HUES48 (cell line): ENCODE measurements at regions not wholly inside any gene's neighbourhood (a gene's known extent, or its start where the extent isn't known, plus 50 kb on each side); places are given as distances from the start of the nearest gene placed in this dataset.
"Not testable (repeated sequence)": the region's sequence is repeated elsewhere in the genome, so short reads cannot be mapped to it uniquely, and the experiment has no call there.

Source experiments
- H3K27ac ChIP-seq: one replicate; pipeline ENCODE4 v1.7.0; 2013; ENCODE audit warnings: low read depth, low read length, inconsistent platforms
- H3K27me3 ChIP-seq: 2 replicates; pipeline ENCODE4 v1.6.1; 2013; ENCODE audit warnings: mild to moderate bottlenecking, low read length; ENCODE audit not compliant: control insufficient read depth, insufficient read depth
- H3K36me3 ChIP-seq: 2 replicates; pipeline ENCODE4 v1.6.1; 2013; ENCODE audit warnings: low read length; ENCODE audit not compliant: control insufficient read depth, insufficient read depth
- H3K4me1 ChIP-seq: 2 replicates; pipeline ENCODE4 v1.6.1; 2013; ENCODE audit warnings: mild to moderate bottlenecking, low read length; ENCODE audit not compliant: control insufficient read depth, insufficient read depth
- H3K4me3 ChIP-seq: 2 replicates; pipeline ENCODE4 v1.5.1; 2013; ENCODE audit warnings: mild to moderate bottlenecking, low read depth, low read length
- H3K9ac ChIP-seq: 2 replicates; pipeline ENCODE4 v1.6.1; 2013; ENCODE audit warnings: mild to moderate bottlenecking, low read depth, low read length, moderate library complexity
- H3K9me3 ChIP-seq: 2 replicates; pipeline ENCODE4 v1.6.1; 2013; ENCODE audit warnings: low read length; ENCODE audit not compliant: control insufficient read depth, insufficient read depth

- Histone ChIP-seq H3K27me3 (no peaks in the 10 kb centered on the region), H3K9me3 (peaks cover 14% of the 10 kb centered on the region), H3K36me3 (no peaks in the 10 kb centered on the region), H3K4me1 (peaks cover 18% of the 10 kb centered on the region), H3K4me3 (no peak overlapping the region), H3K27ac (no peak overlapping the region), H3K9ac (no peak overlapping the region)
Measured at GRCh38 chr5:40137223-40137622, 542.5 kb upstream of the PTGER4 start.

- peaks cover 19% of the 10 kb centered on the region for H3K9me3 ChIP-seq
- H3K27me3 ChIP-seq: no peaks in the 10 kb centered on the region
- H3K36me3 ChIP-seq: no peaks in the 10 kb centered on the region
- no peak overlapping the region for H3K27ac ChIP-seq
- no peak overlapping the region for H3K9ac ChIP-seq
- H3K4me3 ChIP-seq: no peak overlapping the region
- H3K4me1 ChIP-seq: no peaks in the 10 kb centered on the region
Measured at GRCh38 chr5:40134883-40135520, 544.7 kb upstream of the PTGER4 start.

GRCh38 chr5:40124367-40124766 lies 555.3 kb upstream of the PTGER4 start:
- Histone ChIP-seq H3K4me1 (no peaks in the 10 kb centered on the region), H3K27me3 (no peaks in the 10 kb centered on the region), H3K4me3 (no peak overlapping the region), H3K27ac (no peak overlapping the region), H3K9me3 (peaks cover 53% of the 10 kb centered on the region), H3K9ac (no peak overlapping the region), H3K36me3 (no peaks in the 10 kb centered on the region)

GRCh38 chr5:40121236-40121635 lies 558.5 kb upstream of the PTGER4 start:
- Histone ChIP-seq H3K4me1 (no peaks in the 10 kb centered on the region), H3K4me3 (no peak overlapping the region), H3K9me3 (peaks cover 60% of the 10 kb centered on the region), H3K27ac (no peak overlapping the region), H3K9ac (no peak overlapping the region), H3K27me3 (no peaks in the 10 kb centered on the region), H3K36me3 (no peaks in the 10 kb centered on the region)

GRCh38 chr5:40112875-40113274 lies 566.8 kb upstream of the PTGER4 start:
- Histone ChIP-seq H3K4me3 (no peak overlapping the region), H3K27ac (no peak overlapping the region), H3K36me3 (no peaks in the 10 kb centered on the region), H3K9me3 (peaks cover 18% of the 10 kb centered on the region; the same call in 1 of the 2 replicates), H3K27me3 (no peaks in the 10 kb centered on the region), H3K4me1 (no peaks in the 10 kb centered on the region), H3K9ac (no peak overlapping the region)

- not testable (repeated sequence) for H3K9me3 ChIP-seq, H3K27ac ChIP-seq, H3K36me3 ChIP-seq, H3K27me3 ChIP-seq, H3K4me1 ChIP-seq, H3K4me3 ChIP-seq, H3K9ac ChIP-seq
Measured at GRCh38 chr5:40111036-40111435, 568.7 kb upstream of the PTGER4 start.

- H3K9me3 ChIP-seq: peaks cover 15% of the 10 kb centered on the region; the same call in 1 of the 2 replicates
- H3K4me1 ChIP-seq, H3K4me3 ChIP-seq, H3K9ac ChIP-seq, H3K36me3 ChIP-seq, H3K27me3 ChIP-seq, H3K27ac ChIP-seq: not testable (repeated sequence)
Measured at GRCh38 chr5:40108764-40109390, 570.8 kb upstream of the PTGER4 start.

GRCh38 chr5:40107786-40108185 lies 571.9 kb upstream of the PTGER4 start:
- H3K4me1 ChIP-seq, H3K27me3 ChIP-seq, H3K9ac ChIP-seq, H3K36me3 ChIP-seq, H3K9me3 ChIP-seq, H3K4me3 ChIP-seq, H3K27ac ChIP-seq: not testable (repeated sequence)

- no peaks in the 10 kb centered on the region for H3K4me1 ChIP-seq
- H3K27ac ChIP-seq: no peak overlapping the region
- peaks cover 12% of the 10 kb centered on the region; the same call in 1 of the 2 replicates for H3K9me3 ChIP-seq
- no peak overlapping the region for H3K9ac ChIP-seq
- H3K36me3 ChIP-seq: no peaks in the 10 kb centered on the region
- H3K27me3 ChIP-seq: no peaks in the 10 kb centered on the region
- no peak overlapping the region for H3K4me3 ChIP-seq
Measured at GRCh38 chr5:40106847-40107246, 572.9 kb upstream of the PTGER4 start.

- no peak overlapping the region for H3K4me3 ChIP-seq
- H3K9ac ChIP-seq: no peak overlapping the region
- peaks cover 21% of the 10 kb centered on the region for H3K9me3 ChIP-seq
- no peaks in the 10 kb centered on the region for H3K4me1 ChIP-seq
- H3K36me3 ChIP-seq: no peaks in the 10 kb centered on the region
- H3K27me3 ChIP-seq: no peaks in the 10 kb centered on the region
- H3K27ac ChIP-seq: no peak overlapping the region
Measured at GRCh38 chr5:40098313-40098712, 581.4 kb upstream of the PTGER4 start.

GRCh38 chr5:40093550-40093949 lies 586.2 kb upstream of the PTGER4 start:
- H3K4me3 ChIP-seq: no peak overlapping the region
- H3K27me3 ChIP-seq: no peaks in the 10 kb centered on the region
- H3K27ac ChIP-seq: no peak overlapping the region
- peaks cover 62% of the 10 kb centered on the region for H3K9me3 ChIP-seq
- H3K4me1 ChIP-seq: no peaks in the 10 kb centered on the region
- H3K9ac ChIP-seq: no peak overlapping the region
- H3K36me3 ChIP-seq: no peaks in the 10 kb centered on the region
